ENCODE measurements at regions not wholly inside any gene's neighbourhood (a gene's known extent, or its start where the extent isn't known, plus 50 kb on each side); places are given as distances from the start of the nearest gene placed in this dataset.

GRCh38 chr4:14883661-14884060, 118.6 kb upstream of the CPEB2 start:
- TF ChIP-seq CTCF (IDR thresholded peaks at IDR 0.05) (no peak), EZH2 (IDR thresholded peaks at IDR 0.05) (no peak)
